K562 (cell line): ENCODE measurements at regions not wholly inside any gene's neighbourhood (a gene's known extent, or its start where the extent isn't known, plus 50 kb on each side); places are given as distances from the start of the nearest gene placed in this dataset.

ENCODE experiments used
- ATAC-seq: fragments of 200-7000 bp; cut with Tn5 transposase; 3 replicates; pipeline ENCODE4 v1.9.1; 2020; ENCODE audit warnings: moderate library complexity
- BruUV-seq: library from RNA; stranded (reverse); fragments of 400-500 nt; replicated peaks from 2 replicates; lab custom pipeline; 2021; lab: Mats Ljungman, UMichigan
- CTCF ChIA-PET: fragments of 300-600 bp; formaldehyde crosslinking; extraction: SDS; loops from one replicate; lab custom pipeline; 2021; ENCODE audit warnings: low intra/inter-chr PET ratio; lab: Yijun Ruan, JAX
- POLR2A ChIA-PET: fragments of 300-600, 350-650 bp; sonication (Branson Sonifier 250); formaldehyde crosslinking; extraction: SDS; loops from one replicate; lab custom pipeline; 2021; ENCODE audit warnings: antibody characterized with exemption, inconsistent platforms; lab: Yijun Ruan, JAX
- DNase-seq, 4 experiments: peaks; one replicate each; pipeline versions ENCODE4 v3.0.0 to v3.0.0-alpha.2; 2011 to 2018; ENCODE audit warnings: low spot score in 3 of 4, mixed read lengths in 3 of 4; ENCODE audit errors: extremely low read depth in 1 of 4
- FAIRE-seq: peaks from 2 replicates; lab custom pipeline; 2011; peaks lifted over from hg19 to GRCh38; lab: Jason Lieb, UNC
- H2AFZ ChIP-seq: 2 replicates; pipeline ENCODE4 v1.6.0; 2011; ENCODE audit warnings: low read depth, low read length, control low read depth, inconsistent platforms
- H3K27ac ChIP-seq: fragments of 200-600 bp; 3 replicates; pipeline ENCODE4 v1.8.0; 2011; ENCODE audit warnings: low read depth, mild to moderate bottlenecking, control low read depth, inconsistent platforms, low read length, moderate library complexity, mixed read lengths; ENCODE audit errors: extremely low read depth
- H3K27me3 ChIP-seq, 2 experiments: fragments of 300-600 bp in 1 of 2; 2 replicates in 1 of 2; 3 replicates in 1 of 2; pipeline versions ENCODE4 v1.6.0 to v1.8.0; 2011; ENCODE audit warnings: inconsistent platforms in 2 of 2, low read length in 2 of 2, mild to moderate bottlenecking in 1 of 2, mixed read lengths in 1 of 2, moderate library complexity in 1 of 2; ENCODE audit not compliant: control insufficient read depth in 2 of 2, insufficient read depth in 2 of 2
- H3K36me3 ChIP-seq: fragments of 300-600 bp; 3 replicates; pipeline ENCODE4 v1.8.0; 2011; ENCODE audit warnings: mild to moderate bottlenecking, low read length, inconsistent platforms; ENCODE audit not compliant: control insufficient read depth, insufficient read depth
- H3K4me1 ChIP-seq, 2 experiments: fragments of 200-600 bp in 1 of 2; replicated peaks in 1 of 2; 2 replicates in 1 of 2; 3 replicates in 1 of 2; pipeline versions ENCODE4 v1.5.1 to v1.8.0; 2011; ENCODE audit warnings: inconsistent platforms in 2 of 2, low read length in 2 of 2, mild to moderate bottlenecking in 1 of 2, mixed read lengths in 1 of 2, moderate library complexity in 1 of 2; ENCODE audit not compliant: control insufficient read depth in 2 of 2, insufficient read depth in 2 of 2
- H3K4me2 ChIP-seq: 2 replicates; pipeline ENCODE4 v1.6.1; 2011; ENCODE audit warnings: low read length, control low read depth, inconsistent platforms, mixed read lengths; ENCODE audit not compliant: insufficient read depth
- H3K4me3 ChIP-seq: fragments of 200-600 bp; sonication (generic), shearing (Covaris generic); 2 replicates; pipeline ENCODE4 v1.5.1; 2016; ENCODE audit warnings: control low read depth, inconsistent platforms
- H3K79me2 ChIP-seq: fragments of 200-600 bp; 3 replicates; pipeline ENCODE4 v1.8.0; 2011; ENCODE audit warnings: low read length, inconsistent platforms; ENCODE audit not compliant: control insufficient read depth, insufficient read depth
- H3K9ac ChIP-seq, 2 experiments: 2 replicates each; pipeline versions ENCODE4 v1.6.0 to v1.6.1; 2011; ENCODE audit warnings: low read depth in 2 of 2, low read length in 2 of 2, control low read depth in 1 of 2, inconsistent platforms in 1 of 2, mild to moderate bottlenecking in 1 of 2, mixed read lengths in 1 of 2; ENCODE audit not compliant: insufficient read depth in 1 of 2
- H3K9me1 ChIP-seq: one replicate; pipeline ENCODE4 v1.6.0; 2011; ENCODE audit warnings: inconsistent platforms, mild to moderate bottlenecking, low read length, moderate library complexity; ENCODE audit not compliant: control insufficient read depth, insufficient read depth
- H3K9me3 ChIP-seq: replicated peaks from 2 replicates; pipeline ENCODE4 v1.5.1; 2011; ENCODE audit warnings: low read depth, low read length, inconsistent platforms; ENCODE audit not compliant: control insufficient read depth, insufficient read depth
- H4K20me1 ChIP-seq: replicated peaks from 2 replicates; pipeline ENCODE4 v1.6.1; 2011; ENCODE audit warnings: low read length, inconsistent platforms, mixed read lengths; ENCODE audit not compliant: control insufficient read depth, insufficient read depth
- CTCF ChIP-seq, 3 experiments: IDR thresholded peaks in 2 of 3; conservative IDR thresholded peaks in 1 of 3; 2 replicates each; pipeline ENCODE4 v1.5.1; 2011 to 2012; ENCODE audit warnings: low read length in 3 of 3, mild to moderate bottlenecking in 3 of 3, control low read depth in 2 of 3, improper control_type of control experiment in 1 of 3, inconsistent platforms in 1 of 3, low read depth in 1 of 3, mixed read lengths in 1 of 3, moderate library complexity in 1 of 3; ENCODE audit not compliant: insufficient read depth in 2 of 3
- DMBX1 ChIP-seq: fragments of 250-450 bp; sonication (Bioruptor Pico); IDR thresholded peaks from 2 replicates; pipeline ENCODE4 v1.8.0; 2022; ENCODE audit warnings: inconsistent platforms, mild to moderate bottlenecking, moderate library complexity, borderline replicate concordance
- HEY1 ChIP-seq: fragments of 250-450 bp; sonication (Bioruptor Pico); IDR thresholded peaks from 2 replicates; pipeline ENCODE4 v1.5.0; 2020; ENCODE audit warnings: mild to moderate bottlenecking, moderate library complexity, borderline replicate concordance
- NFYB ChIP-seq: IDR thresholded peaks from 2 replicates; pipeline ENCODE4 v1.6.1; 2011; ENCODE audit warnings: mild to moderate bottlenecking, moderate library complexity; ENCODE audit not compliant: insufficient read length; ENCODE audit errors: extremely low read depth
- RBM17 ChIP-seq: fragments of 200-400 bp; formaldehyde crosslinking; IDR thresholded peaks from 2 replicates; pipeline ENCODE4 v1.6.1; 2017; ENCODE audit warnings: low read depth, mild to moderate bottlenecking, low read length, borderline replicate concordance
- RBM25 ChIP-seq: fragments of 200-400 bp; formaldehyde crosslinking; IDR thresholded peaks from 2 replicates; pipeline ENCODE4 v1.6.1; 2018; ENCODE audit warnings: low read length, low read depth, moderate library complexity; ENCODE audit not compliant: severe bottlenecking
- REST ChIP-seq, 2 experiments: fragments of 450-650 bp; formaldehyde crosslinking in 1 of 2; IDR thresholded peaks; 2 replicates each; pipeline versions ENCODE4 v1.4.0 to v1.6.1; 2014 to 2020; ENCODE audit warnings: mild to moderate bottlenecking in 2 of 2, borderline replicate concordance in 1 of 2, low read depth in 1 of 2
- SMAD3 ChIP-seq: fragments of 450-650 bp; formaldehyde crosslinking; conservative IDR thresholded peaks from 2 replicates; pipeline ENCODE4 v1.4.0; 2020; ENCODE audit warnings: mild to moderate bottlenecking
- STAT5A ChIP-seq: IDR thresholded peaks from 2 replicates; pipeline ENCODE4 v1.6.1; 2012; ENCODE audit warnings: low read length, inconsistent platforms, borderline replicate concordance
- ZNF699 ChIP-seq: fragments of 250-450 bp; sonication (Bioruptor Pico); IDR thresholded peaks from 2 replicates; pipeline ENCODE4 v1.8.0; 2021; ENCODE audit warnings: mild to moderate bottlenecking, moderate library complexity; ENCODE audit not compliant: insufficient replicate concordance
- WGBS: fragments of 100-300 bp; shearing (Covaris generic); methylation state at CpG from one replicate; pipeline ENCODE4 v1.1.6; 2016; ENCODE audit warnings: low coverage, mixed read lengths; ENCODE audit not compliant: insufficient coverage; ENCODE audit errors: missing lambda C conversion rate; 5-methylcytosine and 5-hydroxymethylcytosine counted together
- in situ Hi-C: fragments of 300-500 bp; cut with MboI; formaldehyde crosslinking; loops from 4 replicates; pipeline ENCODE4 v1.15.0; 2018; ENCODE audit warnings: inconsistent platforms, mixed read lengths
- intact Hi-C: fragments of 100-400 bp; cut with micrococcal nuclease; formaldehyde crosslinking; loops from 2 replicates; pipeline ENCODE4 v1.14.2; 2022

GRCh38 chrX:47723689-47724088 lies 64.7 kb upstream of the UXT start (continued):
- TF ChIP-seq REST (IDR thresholded peaks at IDR 0.05; ENCODE audit: borderline replicate concordance), result peak; percentile 83
- no peak for TF ChIP-seq REST (CRISPR knock-in tag; IDR thresholded peaks at IDR 0.05; ENCODE audit: low read depth)

GRCh38 chrX:47723083-47723482 lies 64.1 kb upstream of the UXT start:
- Histone ChIP-seq H4K20me1 (no peaks in the 10 kb centered on the region), H3K27ac (no peak overlapping the region), H3K27me3 (peaks cover 0 to 9% of the 10 kb centered on the region in 2 experiments; a peak in 1 of 5 replicates), H3K79me2 (no peaks in the 10 kb centered on the region), H3K9me1 (no peaks in the 10 kb centered on the region), H3K9me3 (no peaks in the 10 kb centered on the region), H3K9ac (no peak overlapping the region), H3K4me3 (no peak overlapping the region), H3K4me2 (no peak overlapping the region), H3K4me1 (peaks cover 0 to 4% of the 10 kb centered on the region in 2 experiments; a peak in 3 of 5 replicates), H3K36me3 (no peaks in the 10 kb centered on the region), H2AFZ (no peak overlapping the region)
- WGBS, result 38% methylated on average over 4 of the region's 5 CpGs
- in situ Hi-C loops, result loop anchor here (5.0 kb wide), 2 partner anchors 46 to 161 kb away; partner anchors contain the start of gene ARAF
- no peak for DNase-seq
- no peak for ATAC-seq
- BruUV-seq, result no TSS peak
- intact Hi-C loops, result loop anchor here (1.0 to 2.0 kb wide), 3 partner anchors 40 to 182 kb away; no protein-coding TSS in a partner anchor
- FAIRE-seq, result no peak
- ChIA-PET CTCF (no interaction called here), POLR2A (interaction anchor here (0.5 kb wide), 1 partner anchor 274 kb away, joined by 3 read pairs; no protein-coding TSS in a partner anchor)
- TF ChIP-seq NFYB (no peak), RBM17 (no peak), CTCF (IDR thresholded peaks at IDR 0.05 in 2 of 3, conservative IDR thresholded peaks at IDR 0.05 in 1 of 3; ENCODE audit: insufficient read depth in 2 of 3, low read depth in 1 of 3, low read length in 3 of 3) (no peak), ZNF699 (CRISPR knock-in tag) (no peak), RBM25 (no peak), DMBX1 (CRISPR knock-in tag) (no peak), SMAD3 (no peak), HEY1 (CRISPR knock-in tag) (no peak), STAT5A (no peak)
